ENCODE measurements at regions not wholly inside any gene's neighbourhood (a gene's known extent, or its start where the extent isn't known, plus 50 kb on each side); places are given as distances from the start of the nearest gene placed in this dataset.

DNA sequence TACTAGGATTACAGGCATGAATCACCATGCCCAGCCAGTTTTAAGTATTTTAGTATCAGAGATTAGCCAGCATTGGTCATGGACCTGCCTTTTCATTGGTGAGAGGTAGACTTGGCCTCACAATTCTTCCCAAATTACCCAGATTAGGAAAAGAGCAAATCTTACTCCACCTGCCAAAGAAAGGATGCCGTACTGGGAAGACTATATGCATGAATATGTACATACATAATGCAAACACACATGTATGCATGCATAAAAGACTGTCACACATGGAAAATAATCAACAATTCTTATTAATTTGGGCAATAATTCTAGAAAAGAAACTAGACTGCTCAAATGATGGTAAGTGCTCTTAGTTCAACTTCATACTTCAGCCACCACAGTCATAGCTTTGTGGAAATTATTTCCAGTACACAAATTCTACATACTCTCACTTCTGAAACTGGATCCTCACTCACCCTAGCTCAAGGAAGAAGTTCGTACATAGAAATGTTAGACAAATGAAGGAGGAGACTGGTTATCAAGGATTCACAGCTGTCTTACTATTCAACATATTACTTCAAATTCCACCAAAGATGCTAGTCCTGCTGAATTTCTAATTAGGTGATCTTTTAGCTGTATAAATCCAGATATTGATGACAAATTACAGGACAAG, 73.7 kb downstream of the MINAR2 start:
- intact Hi-C loops (cut with micrococcal nuclease): no loop called here
- CTCF ChIA-PET: no interaction called here

More for the DNA sequence above, 73.7 kb downstream of the MINAR2 start:
- POLR2A ChIA-PET: no interaction called here
- no peaks in the 10 kb centered on the region for H3K9me1 ChIP-seq (replicated peaks; ENCODE audit: control insufficient read depth, extremely low read depth, insufficient read depth, low read length)
- no peaks in the 10 kb centered on the region for H3K79me2 ChIP-seq (ENCODE audit: control insufficient read depth, insufficient read depth, low read length)
- no peak for FAIRE-seq
- BruUV-seq (replicated peaks): no TSS peak
- TF ChIP-seq EZH2 (IDR thresholded peaks at IDR 0.05; ENCODE audit: borderline replicate concordance, low read depth, low read length, severe bottlenecking): no peak
- no peak for TF ChIP-seq GATA2 (IDR thresholded peaks at IDR 0.05; ENCODE audit: insufficient read depth, insufficient read length, low read depth, low read length)
- no peak for TF ChIP-seq MAX (IDR thresholded peaks at IDR 0.05; ENCODE audit: insufficient read depth, insufficient read length)
- TF ChIP-seq, protein P1, sequence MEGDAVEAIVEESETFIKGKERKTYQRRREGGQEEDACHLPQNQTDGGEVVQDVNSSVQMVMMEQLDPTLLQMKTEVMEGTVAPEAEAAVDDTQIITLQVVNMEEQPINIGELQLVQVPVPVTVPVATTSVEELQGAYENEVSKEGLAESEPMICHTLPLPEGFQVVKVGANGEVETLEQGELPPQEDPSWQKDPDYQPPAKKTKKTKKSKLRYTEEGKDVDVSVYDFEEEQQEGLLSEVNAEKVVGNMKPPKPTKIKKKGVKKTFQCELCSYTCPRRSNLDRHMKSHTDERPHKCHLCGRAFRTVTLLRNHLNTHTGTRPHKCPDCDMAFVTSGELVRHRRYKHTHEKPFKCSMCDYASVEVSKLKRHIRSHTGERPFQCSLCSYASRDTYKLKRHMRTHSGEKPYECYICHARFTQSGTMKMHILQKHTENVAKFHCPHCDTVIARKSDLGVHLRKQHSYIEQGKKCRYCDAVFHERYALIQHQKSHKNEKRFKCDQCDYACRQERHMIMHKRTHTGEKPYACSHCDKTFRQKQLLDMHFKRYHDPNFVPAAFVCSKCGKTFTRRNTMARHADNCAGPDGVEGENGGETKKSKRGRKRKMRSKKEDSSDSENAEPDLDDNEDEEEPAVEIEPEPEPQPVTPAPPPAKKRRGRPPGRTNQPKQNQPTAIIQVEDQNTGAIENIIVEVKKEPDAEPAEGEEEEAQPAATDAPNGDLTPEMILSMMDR (IDR thresholded peaks at IDR 0.05; ENCODE audit: extremely low read depth in 1 of 2, insufficient read depth in 1 of 2, low read depth in 1 of 2, low read length in 2 of 2): no peak
- no peak for TF ChIP-seq POLR2A (IDR thresholded peaks at IDR 0.05; ENCODE audit: low read depth, low read length)
- no peak for TF ChIP-seq MYC (IDR thresholded peaks at IDR 0.05; ENCODE audit: low read depth, low read length)
- no peak for TF ChIP-seq JUN (IDR thresholded peaks at IDR 0.05; ENCODE audit: borderline replicate concordance, insufficient read depth, insufficient read length, low read depth)
- no peak for TF ChIP-seq FOS (IDR thresholded peaks at IDR 0.05; ENCODE audit: borderline replicate concordance, insufficient read depth, low read length)
- H3K4me2 ChIP-seq (ENCODE audit: insufficient read depth, low read length): no peak overlapping the region
- dilution Hi-C loops (cut with MboI; ENCODE audit: extremely low pct_ligation_motif_present, low sequenced_read_pairs): no loop called here
- no peak for DNase-seq (ENCODE audit: low read depth, low spot score)
- no peaks in the 10 kb centered on the region for H3K4me1 ChIP-seq (ENCODE audit: control insufficient read depth, extremely low read depth, insufficient read depth, low read length)
- H3K27me3 ChIP-seq (ENCODE audit: control insufficient read depth in 2 of 2, insufficient read depth in 2 of 2, low read length in 2 of 2): no peaks in the 10 kb centered on the region
- no peaks in the 10 kb centered on the region for H4K20me1 ChIP-seq (replicated peaks; ENCODE audit: control insufficient read depth, extremely low read depth, insufficient read depth, low read length)
- H2AFZ ChIP-seq (ENCODE audit: low read depth, low read length): no peak overlapping the region
- H3K27ac ChIP-seq (ENCODE audit: insufficient read depth, low read depth, low read length): no peak overlapping the region
- H3K9me3 ChIP-seq (replicated peaks; ENCODE audit: control insufficient read depth, insufficient read depth, low read length): no peaks in the 10 kb centered on the region
- H3K9ac ChIP-seq (replicated peaks; ENCODE audit: extremely low read depth, insufficient read depth, low read length): no peak overlapping the region
- H3K36me3 ChIP-seq (ENCODE audit: control insufficient read depth in 2 of 2, extremely low read depth in 1 of 2, insufficient read depth in 2 of 2, low read length in 2 of 2): no peaks in the 10 kb centered on the region
- H3K4me3 ChIP-seq (replicated peaks in 1 of 3; ENCODE audit: insufficient read depth in 1 of 3, low read depth in 1 of 3, low read length in 3 of 3): no peak overlapping the region

Data from endothelial cell of umbilical vein (primary cell).